ENCODE measurements at regions not wholly inside any gene's neighbourhood (a gene's known extent, or its start where the extent isn't known, plus 50 kb on each side); places are given as distances from the start of the nearest gene placed in this dataset.

GRCh38 chr19:27922970-27923369, 1290.0 kb downstream of the UQCRFS1 start:
- H3K9me3 ChIP-seq (ENCODE audit: control insufficient read depth in 1 of 2, low read length in 2 of 2), result no peaks in the 10 kb centered on the region
- Mint-ChIP-seq H3K27me3 (no peaks in the 10 kb centered on the region), H3K9me3 (peaks cover 0 to 9% (median 3%) of the 10 kb centered on the region in 8 donors), H3K4me1 (no peaks in the 10 kb centered on the region), H3K4me3 (no peak overlapping the region), H3K36me3 (no peaks in the 10 kb centered on the region), H3K27ac (no peak overlapping the region)
- H3K27me3 ChIP-seq (ENCODE audit: insufficient read depth, low read length), result no peaks in the 10 kb centered on the region
- H3K4me1 ChIP-seq (ENCODE audit: insufficient read depth, low read length), result no peaks in the 10 kb centered on the region
- POLR2A ChIA-PET (ENCODE audit: partially characterized antibody), result no interaction called here
- H3K4me3 ChIP-seq (ENCODE audit: low read length in 2 of 2), result no peak overlapping the region
- no peak for DNase-seq
- H3K36me3 ChIP-seq (ENCODE audit: insufficient read depth, low read length), result no peaks in the 10 kb centered on the region
- H3K27ac ChIP-seq (ENCODE audit: low read depth, low read length), result no peak overlapping the region
- CTCF ChIA-PET (ENCODE audit: partially characterized antibody), result no interaction called here
- intact Hi-C loops (cut with micrococcal nuclease), result no loop called here

GRCh38 chr19:27920774-27921173, 1292.2 kb downstream of the UQCRFS1 start:
- intact Hi-C loops (cut with micrococcal nuclease), result no loop called here
- DNase-seq, result no peak
- no peaks in the 10 kb centered on the region for H3K9me3 ChIP-seq (ENCODE audit: control insufficient read depth in 1 of 2, low read length in 2 of 2)
- peaks cover 0 to 9% (median 3%) of the 10 kb centered on the region in 8 donors for H3K9me3 Mint-ChIP-seq
- H3K4me3 ChIP-seq (ENCODE audit: low read length in 2 of 2), result no peak overlapping the region
- POLR2A ChIA-PET (ENCODE audit: partially characterized antibody), result no interaction called here
- CTCF ChIA-PET (ENCODE audit: partially characterized antibody), result no interaction called here
- no peaks in the 10 kb centered on the region for H3K36me3 Mint-ChIP-seq
- H3K27me3 Mint-ChIP-seq, result no peaks in the 10 kb centered on the region
- no peaks in the 10 kb centered on the region for H3K27me3 ChIP-seq (ENCODE audit: insufficient read depth, low read length)
- no peak overlapping the region for H3K4me3 Mint-ChIP-seq
- H3K4me1 Mint-ChIP-seq, result no peaks in the 10 kb centered on the region
- no peak overlapping the region for H3K27ac Mint-ChIP-seq
- H3K4me1 ChIP-seq (ENCODE audit: insufficient read depth, low read length), result no peaks in the 10 kb centered on the region
- H3K27ac ChIP-seq (ENCODE audit: low read depth, low read length), result no peak overlapping the region
- H3K36me3 ChIP-seq (ENCODE audit: insufficient read depth, low read length), result no peaks in the 10 kb centered on the region

GRCh38 chr19:27918818-27919217, 1294.1 kb downstream of the UQCRFS1 start:
- no peaks in the 10 kb centered on the region for H3K27me3 ChIP-seq (ENCODE audit: insufficient read depth, low read length)
- no peaks in the 10 kb centered on the region for H3K27me3 Mint-ChIP-seq
- H3K4me1 ChIP-seq (ENCODE audit: insufficient read depth, low read length), result no peaks in the 10 kb centered on the region
- no peaks in the 10 kb centered on the region for H3K36me3 Mint-ChIP-seq
- no peaks in the 10 kb centered on the region for H3K4me1 Mint-ChIP-seq
- no peaks in the 10 kb centered on the region for H3K36me3 ChIP-seq (ENCODE audit: insufficient read depth, low read length)
- DNase-seq, result no peak
- POLR2A ChIA-PET (ENCODE audit: partially characterized antibody), result no interaction called here
- no peak overlapping the region for H3K27ac Mint-ChIP-seq
- intact Hi-C loops (cut with micrococcal nuclease), result no loop called here
- H3K9me3 Mint-ChIP-seq, result peaks cover 0 to 5% (median under 1%) of the 10 kb centered on the region in 8 donors
- CTCF ChIA-PET (ENCODE audit: partially characterized antibody), result no interaction called here
- no peak overlapping the region for H3K4me3 Mint-ChIP-seq
- H3K9me3 ChIP-seq (ENCODE audit: control insufficient read depth in 1 of 2, low read length in 2 of 2), result no peaks in the 10 kb centered on the region
- no peak overlapping the region for H3K4me3 ChIP-seq (ENCODE audit: low read length in 2 of 2)
- no peak overlapping the region for H3K27ac ChIP-seq (ENCODE audit: low read depth, low read length)

- H3K9me3 ChIP-seq (ENCODE audit: control insufficient read depth in 1 of 2, low read length in 2 of 2), result no peaks in the 10 kb centered on the region
- intact Hi-C loops (cut with micrococcal nuclease), result no loop called here
- ChIA-PET CTCF (ENCODE audit: partially characterized antibody) (no interaction called here), POLR2A (ENCODE audit: partially characterized antibody) (no interaction called here)
- no peaks in the 10 kb centered on the region for H3K27me3 ChIP-seq (ENCODE audit: insufficient read depth, low read length)
- Mint-ChIP-seq H3K4me1 (no peaks in the 10 kb centered on the region), H3K9me3 (peaks cover 0 to 4% (median 0%) of the 10 kb centered on the region in 8 donors), H3K4me3 (no peak overlapping the region), H3K36me3 (no peaks in the 10 kb centered on the region), H3K27me3 (no peaks in the 10 kb centered on the region), H3K27ac (no peak overlapping the region)
- H3K36me3 ChIP-seq (ENCODE audit: insufficient read depth, low read length), result no peaks in the 10 kb centered on the region
- no peak for DNase-seq
- H3K4me3 ChIP-seq (ENCODE audit: low read length in 2 of 2), result no peak overlapping the region
- H3K27ac ChIP-seq (ENCODE audit: low read depth, low read length), result no peak overlapping the region
- no peaks in the 10 kb centered on the region for H3K4me1 ChIP-seq (ENCODE audit: insufficient read depth, low read length)
Observed at GRCh38 chr19:27911122-27911898, 1301.6 kb downstream of the UQCRFS1 start.

GRCh38 chr19:27909861-27910260, 1303.1 kb downstream of the UQCRFS1 start:
- Histone ChIP-seq H3K36me3 (ENCODE audit: insufficient read depth, low read length) (no peaks in the 10 kb centered on the region), H3K27ac (ENCODE audit: low read depth, low read length) (no peak overlapping the region), H3K9me3 (ENCODE audit: control insufficient read depth in 1 of 2, low read length in 2 of 2) (no peaks in the 10 kb centered on the region), H3K4me3 (ENCODE audit: low read length in 2 of 2) (no peak overlapping the region), H3K4me1 (ENCODE audit: insufficient read depth, low read length) (no peaks in the 10 kb centered on the region), H3K27me3 (ENCODE audit: insufficient read depth, low read length) (no peaks in the 10 kb centered on the region)
- no peak for DNase-seq
- Mint-ChIP-seq H3K27ac (no peak overlapping the region), H3K4me1 (no peaks in the 10 kb centered on the region), H3K27me3 (no peaks in the 10 kb centered on the region), H3K4me3 (no peak overlapping the region), H3K9me3 (peaks cover 0 to 4% (median 0%) of the 10 kb centered on the region in 8 donors), H3K36me3 (no peaks in the 10 kb centered on the region)
- ChIA-PET CTCF (ENCODE audit: partially characterized antibody) (no interaction called here), POLR2A (ENCODE audit: partially characterized antibody) (no interaction called here)
- intact Hi-C loops (cut with micrococcal nuclease), result no loop called here

GRCh38 chr19:27909185-27909840, 1303.6 kb downstream of the UQCRFS1 start:
- intact Hi-C loops (cut with micrococcal nuclease), result no loop called here
- no peaks in the 10 kb centered on the region for H3K36me3 ChIP-seq (ENCODE audit: insufficient read depth, low read length)
- peaks cover 0 to 4% (median 0%) of the 10 kb centered on the region in 8 donors for H3K9me3 Mint-ChIP-seq
- POLR2A ChIA-PET (ENCODE audit: partially characterized antibody), result no interaction called here
- CTCF ChIA-PET (ENCODE audit: partially characterized antibody), result interaction anchor here (0.7 kb wide), 1 partner anchor 11 kb away, joined by 4 read pairs; no protein-coding TSS in a partner anchor
- no peak for DNase-seq
- no peaks in the 10 kb centered on the region for H3K4me1 Mint-ChIP-seq
- no peak overlapping the region for H3K4me3 Mint-ChIP-seq
- H3K4me3 ChIP-seq (ENCODE audit: low read length in 2 of 2), result no peak overlapping the region
- no peaks in the 10 kb centered on the region for H3K9me3 ChIP-seq (ENCODE audit: control insufficient read depth in 1 of 2, low read length in 2 of 2)
- no peaks in the 10 kb centered on the region for H3K27me3 Mint-ChIP-seq
- H3K36me3 Mint-ChIP-seq, result no peaks in the 10 kb centered on the region
- no peak overlapping the region for H3K27ac Mint-ChIP-seq
- H3K27ac ChIP-seq (ENCODE audit: low read depth, low read length), result no peak overlapping the region
- H3K27me3 ChIP-seq (ENCODE audit: insufficient read depth, low read length), result no peaks in the 10 kb centered on the region
- no peaks in the 10 kb centered on the region for H3K4me1 ChIP-seq (ENCODE audit: insufficient read depth, low read length)

- Mint-ChIP-seq H3K36me3 (no peaks in the 10 kb centered on the region), H3K4me1 (peaks cover 0 to under 1% (median 0%) of the 10 kb centered on the region in 4 donors), H3K27me3 (no peaks in the 10 kb centered on the region), H3K27ac (no peak overlapping the region), H3K9me3 (peaks cover 0 to 4% (median 0%) of the 10 kb centered on the region in 8 donors), H3K4me3 (no peak overlapping the region)
- ChIA-PET POLR2A (ENCODE audit: partially characterized antibody) (no interaction called here), CTCF (ENCODE audit: partially characterized antibody) (no interaction called here)
- Histone ChIP-seq H3K4me1 (ENCODE audit: insufficient read depth, low read length) (no peaks in the 10 kb centered on the region), H3K4me3 (ENCODE audit: low read length in 2 of 2) (no peak overlapping the region), H3K27me3 (ENCODE audit: insufficient read depth, low read length) (no peaks in the 10 kb centered on the region), H3K27ac (ENCODE audit: low read depth, low read length) (no peak overlapping the region), H3K36me3 (ENCODE audit: insufficient read depth, low read length) (no peaks in the 10 kb centered on the region), H3K9me3 (ENCODE audit: control insufficient read depth in 1 of 2, low read length in 2 of 2) (no peaks in the 10 kb centered on the region)
- DNase-seq, result no peak
- intact Hi-C loops (cut with micrococcal nuclease), result no loop called here
Observed at GRCh38 chr19:27906081-27906480, 1306.9 kb downstream of the UQCRFS1 start.
